ENCODE measurements at regions not wholly inside any gene's neighbourhood (a gene's known extent, or its start where the extent isn't known, plus 50 kb on each side); places are given as distances from the start of the nearest gene placed in this dataset.

DNA sequence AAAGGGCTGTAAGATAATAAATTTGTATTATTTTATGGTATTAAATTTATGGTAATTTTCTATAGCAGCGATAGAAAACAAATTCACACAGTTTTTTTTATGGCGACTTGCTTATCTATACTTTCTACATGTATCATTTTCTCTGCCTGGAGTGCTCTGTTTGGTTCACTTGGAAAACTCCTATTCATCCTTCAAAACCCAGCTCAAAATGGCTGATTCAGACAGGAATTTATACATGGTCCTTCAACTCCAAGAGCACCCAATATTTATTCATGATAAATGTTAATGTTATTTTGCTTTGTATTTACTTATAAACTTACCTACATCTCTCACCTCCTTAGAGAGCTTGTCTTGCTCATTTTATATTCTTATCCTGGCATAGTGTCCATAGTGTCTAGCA, 55.6 kb upstream of the SSX2IP start:
- Histone ChIP-seq H3K4me1 (no peaks in the 10 kb centered on the region), H3K27ac (no peak overlapping the region), H3K36me3 (ENCODE audit: low read depth, missing control alignments) (no peaks in the 10 kb centered on the region), H3K27me3 (no peaks in the 10 kb centered on the region), H3K4me3 (no peak overlapping the region), H3K9me3 (no peaks in the 10 kb centered on the region)
- intact Hi-C loops (cut with DNase I; ENCODE audit: low total_unique reads) = no loop called here
- 83 to 84% methylated on average over 2 of the region's 2 CpGs for WGBS, 2 donors
- no peak for DNase-seq
- TF ChIP-seq CTCF (IDR thresholded peaks at IDR 0.05) (no peak), POLR2A (IDR thresholded peaks at IDR 0.05) (no peak)

DNA sequence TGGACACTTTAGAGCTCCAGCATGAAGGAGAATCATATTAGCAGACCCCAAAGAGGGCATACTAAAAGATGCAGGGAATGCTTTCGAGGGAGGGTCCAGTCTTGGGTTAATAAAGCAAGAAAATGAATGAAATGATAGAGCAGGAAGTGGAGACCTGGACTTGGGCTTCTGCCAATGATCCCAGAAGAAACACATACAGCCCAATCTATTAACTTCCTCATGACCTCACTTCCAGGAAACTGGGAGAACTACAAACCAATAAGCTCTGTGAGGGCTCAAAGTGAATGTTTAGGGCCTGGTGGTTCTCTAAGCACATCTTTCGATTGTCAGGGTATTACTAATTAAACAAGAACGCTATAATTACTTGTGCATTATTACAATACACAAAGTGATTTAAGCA, 53.6 kb upstream of the SSX2IP start:
- Histone ChIP-seq H3K4me1 (no peaks in the 10 kb centered on the region), H3K27me3 (no peaks in the 10 kb centered on the region), H3K27ac (no peak overlapping the region), H3K4me3 (no peak overlapping the region), H3K9me3 (no peaks in the 10 kb centered on the region), H3K36me3 (ENCODE audit: low read depth, missing control alignments) (no peaks in the 10 kb centered on the region)
- TF ChIP-seq CTCF (IDR thresholded peaks at IDR 0.05) = no peak
- no peak for TF ChIP-seq POLR2A (IDR thresholded peaks at IDR 0.05)
- no peak for DNase-seq
- WGBS, 2 donors = 92 to 93% methylated on average over 3 of the region's 3 CpGs
- intact Hi-C loops (cut with DNase I; ENCODE audit: low total_unique reads) = no loop called here

DNA sequence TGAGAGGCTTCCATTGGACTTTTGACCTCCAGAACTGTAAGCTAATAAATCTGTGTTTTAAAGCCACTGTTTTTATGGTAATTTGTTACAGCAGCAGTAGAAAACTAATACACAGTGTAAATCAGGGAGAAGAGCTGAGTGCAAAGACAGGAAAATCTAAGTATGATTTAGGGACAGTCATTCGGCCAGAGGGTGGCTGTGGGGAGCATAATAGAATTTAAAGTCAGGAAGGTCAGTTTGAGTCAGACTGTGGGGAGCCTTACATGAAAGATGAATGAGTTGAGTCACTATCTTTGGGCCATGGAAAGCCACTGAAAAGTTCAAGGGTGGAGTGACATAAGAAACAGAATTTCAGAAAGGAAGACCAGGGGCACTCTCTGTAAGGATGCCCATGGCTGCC, 52.4 kb upstream of the SSX2IP start:
- H3K27me3 ChIP-seq = no peaks in the 10 kb centered on the region
- H3K9me3 ChIP-seq = no peaks in the 10 kb centered on the region
- H3K4me3 ChIP-seq = no peak overlapping the region
- DNase-seq = no peak
- no peaks in the 10 kb centered on the region for H3K36me3 ChIP-seq (ENCODE audit: low read depth, missing control alignments)
- H3K27ac ChIP-seq = no peak overlapping the region
- 65 to 88% methylated on average over 1 of the region's 1 CpG for WGBS, 2 donors
- H3K4me1 ChIP-seq = no peaks in the 10 kb centered on the region
- intact Hi-C loops (cut with DNase I; ENCODE audit: low total_unique reads) = no loop called here
- no peak for TF ChIP-seq CTCF (IDR thresholded peaks at IDR 0.05)
- TF ChIP-seq POLR2A (IDR thresholded peaks at IDR 0.05) = no peak

- H3K36me3 ChIP-seq (ENCODE audit: low read depth, missing control alignments) = no peaks in the 10 kb centered on the region
- H3K27ac ChIP-seq = no peak overlapping the region
- H3K27me3 ChIP-seq = no peaks in the 10 kb centered on the region
- no peak overlapping the region for H3K4me3 ChIP-seq
- intact Hi-C loops (cut with DNase I; ENCODE audit: low total_unique reads) = no loop called here
- 77 to 85% methylated on average over 2 of the region's 2 CpGs for WGBS, 2 donors
- TF ChIP-seq CTCF (IDR thresholded peaks at IDR 0.05) = no peak
- TF ChIP-seq POLR2A (IDR thresholded peaks at IDR 0.05) = no peak
- H3K9me3 ChIP-seq = no peaks in the 10 kb centered on the region
- H3K4me1 ChIP-seq = no peaks in the 10 kb centered on the region
- no peak for DNase-seq
Measured at GRCh38 chr1:84740050-84740714, 49.9 kb upstream of the SSX2IP start.

Data from testis (tissue), 2 donors.